ENCODE measurements at regions not wholly inside any gene's neighbourhood (a gene's known extent, or its start where the extent isn't known, plus 50 kb on each side); places are given as distances from the start of the nearest gene placed in this dataset.

- TF ChIP-seq SPI1 (IDR thresholded peaks at IDR 0.05; ENCODE audit: low read depth, low read length) = no peak
- TF ChIP-seq POLR2A (IDR thresholded peaks at IDR 0.05; ENCODE audit: low read depth, low read length) = no peak
- no peak for TF ChIP-seq POLR2AphosphoS5 (IDR thresholded peaks at IDR 0.05; ENCODE audit: low read depth, low read length)
- TF ChIP-seq TAF1 (IDR thresholded peaks at IDR 0.05; ENCODE audit: low read depth, low read length) = no peak
- TF ChIP-seq POU2F2 (IDR thresholded peaks at IDR 0.05; ENCODE audit: low read depth, low read length) = no peak
Observed at GRCh38 chr16:27678955-27679354, 129.0 kb downstream of the KATNIP start.
